HS-5 (cell line): ENCODE measurements at regions not wholly inside any gene's neighbourhood (a gene's known extent, or its start where the extent isn't known, plus 50 kb on each side); places are given as distances from the start of the nearest gene placed in this dataset.
"Not testable (repeated sequence)": the region's sequence is repeated elsewhere in the genome, so short reads cannot be mapped to it uniquely, and the experiment has no call there.

Experiments used
- DNase-seq: peaks from one replicate; pipeline ENCODE4 v3.0.0-alpha.2; 2012; ENCODE audit warnings: low read depth

DNA sequence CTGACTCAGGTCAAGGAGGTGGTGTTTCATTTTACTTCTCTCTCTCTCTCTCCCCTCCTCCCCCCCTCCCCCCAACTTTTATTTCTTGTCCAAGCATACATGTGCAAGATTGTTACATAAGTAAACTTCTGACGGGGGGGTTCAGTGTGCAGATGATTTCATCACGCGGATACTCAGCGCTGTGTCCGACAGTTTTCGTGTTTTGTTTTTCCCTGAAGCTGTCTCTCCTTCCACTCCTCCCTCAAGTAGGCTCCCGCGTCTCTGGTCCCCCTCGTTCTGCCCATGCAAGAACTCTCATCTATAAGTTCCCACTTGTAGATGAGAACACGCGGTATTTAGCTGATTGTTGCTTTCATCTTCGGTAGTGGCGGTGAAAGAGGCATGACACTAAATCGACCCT is 111.0 kb upstream of the ANKRD30BL start:
- DNase-seq = no peak

DNA sequence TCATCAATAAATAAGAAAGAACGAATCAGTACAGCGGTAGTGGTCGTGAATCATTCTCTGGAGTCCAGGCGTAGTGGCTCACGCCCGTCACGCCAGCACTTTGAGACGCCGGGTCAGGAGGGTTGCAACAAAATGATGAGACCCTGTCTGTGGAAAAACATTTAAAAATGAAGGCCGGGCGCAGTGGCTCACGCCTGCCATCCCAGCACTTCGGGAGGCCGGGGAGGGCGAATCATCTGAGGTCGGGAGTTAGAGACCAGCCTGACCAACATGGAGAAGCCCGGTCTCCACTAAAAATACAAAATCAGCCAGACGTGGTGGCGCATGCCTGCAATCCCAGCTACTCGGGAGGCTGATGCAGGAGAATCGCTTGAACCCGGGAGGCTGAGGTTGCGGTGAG is 111.8 kb upstream of the ANKRD30BL start:
- DNase-seq = not testable (repeated sequence)

DNA sequence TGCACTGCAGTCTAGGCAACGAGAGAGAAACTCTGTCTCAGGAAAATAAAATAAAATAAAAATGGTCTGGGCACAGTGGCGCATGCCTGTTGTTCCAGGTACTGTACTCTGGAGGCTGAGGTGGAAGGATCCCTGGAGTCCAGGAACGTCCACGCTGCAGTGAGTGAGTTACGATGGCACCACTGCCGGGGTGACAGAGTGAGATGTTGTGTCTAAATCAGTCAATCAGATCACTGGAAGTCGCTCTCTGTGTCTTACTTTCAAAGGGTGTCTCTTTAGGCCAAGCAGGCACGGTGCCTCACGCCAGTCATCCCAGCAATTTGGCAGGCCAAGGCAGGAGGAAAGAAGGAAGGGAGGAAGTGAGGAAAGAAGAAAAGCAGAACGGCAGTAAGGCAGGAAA is 112.2 kb upstream of the ANKRD30BL start:
- no peak for DNase-seq

DNA sequence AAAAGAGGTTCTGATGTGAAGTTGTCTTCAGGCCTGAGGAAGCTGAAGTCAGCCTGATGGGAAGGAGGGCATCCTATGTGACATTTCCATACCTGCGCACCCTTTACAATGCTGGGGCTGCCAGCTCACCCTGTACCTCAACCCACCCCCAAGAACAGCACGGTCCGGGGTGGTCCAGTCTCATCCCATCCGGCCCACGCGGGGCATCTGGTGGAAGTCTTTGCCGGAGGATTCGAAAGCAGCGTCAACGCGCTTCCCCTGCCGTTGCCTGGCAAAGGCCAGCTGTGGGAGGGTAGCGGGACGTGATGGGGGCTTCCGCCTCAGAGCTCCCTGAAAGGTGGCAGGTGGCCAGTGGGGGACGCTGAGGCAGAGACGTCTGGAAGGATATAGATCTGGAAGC is 113.6 kb upstream of the ANKRD30BL start:
- DNase-seq = no peak

DNA sequence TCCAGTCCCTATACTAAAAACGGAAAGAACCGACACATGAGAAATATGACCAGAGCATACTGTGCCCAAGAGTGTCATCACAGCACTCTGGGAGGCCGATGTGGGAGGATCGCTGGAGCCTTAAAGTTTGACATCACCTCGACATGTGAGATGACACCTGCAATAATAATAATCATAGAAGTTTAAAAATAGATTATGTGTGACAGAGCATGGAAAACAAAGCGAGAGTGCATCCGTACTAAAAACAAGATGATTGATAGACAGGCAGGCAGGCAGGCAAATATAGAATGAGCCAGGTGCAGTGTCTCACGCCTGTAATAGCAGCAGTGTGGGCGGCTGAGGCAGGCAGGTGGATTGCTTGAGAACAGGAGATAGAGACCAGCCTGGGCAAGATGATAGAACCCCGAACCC is 114.8 kb upstream of the ANKRD30BL start:
- DNase-seq = no peak

DNA sequence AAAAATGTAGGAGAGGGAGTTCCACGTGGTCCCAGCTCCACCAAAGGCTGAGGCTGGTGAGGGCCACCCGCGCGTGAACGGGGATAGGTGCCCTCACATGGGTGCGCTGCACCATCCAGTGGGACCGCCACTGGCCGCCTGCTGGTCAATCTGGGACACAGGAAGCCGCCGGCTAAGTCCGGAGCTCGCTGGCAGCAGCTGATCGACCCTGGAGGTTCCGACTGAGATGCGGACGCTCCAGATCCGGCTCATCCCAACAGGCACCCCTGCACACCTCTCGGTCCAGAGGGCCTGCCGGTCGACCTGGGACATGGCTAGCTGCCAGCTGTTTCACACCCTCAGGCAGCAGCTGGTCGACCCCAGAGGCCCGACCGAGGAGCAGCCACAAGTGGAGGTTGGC is 116.5 kb upstream of the ANKRD30BL start:
- no peak for DNase-seq

DNA sequence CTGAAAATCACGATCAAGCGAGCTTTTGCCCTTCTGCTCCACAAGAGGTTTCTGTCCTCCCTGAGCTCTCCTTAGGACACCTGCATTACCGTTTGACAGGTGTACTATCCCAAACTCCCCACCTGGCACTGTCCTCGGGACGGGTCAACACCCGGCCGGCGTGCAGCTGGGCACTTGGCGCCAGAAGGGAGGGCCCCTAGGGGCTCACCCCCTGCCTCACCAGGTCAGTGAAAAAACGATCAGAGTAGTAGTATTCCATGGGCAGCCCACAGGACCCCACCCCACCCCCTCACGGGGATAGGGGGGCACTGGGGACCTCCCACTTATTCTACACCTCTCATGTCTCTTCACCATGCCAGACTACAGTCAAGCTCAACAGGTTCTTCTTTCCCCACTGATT is 117.6 kb upstream of the ANKRD30BL start:
- DNase-seq = no peak

DNA sequence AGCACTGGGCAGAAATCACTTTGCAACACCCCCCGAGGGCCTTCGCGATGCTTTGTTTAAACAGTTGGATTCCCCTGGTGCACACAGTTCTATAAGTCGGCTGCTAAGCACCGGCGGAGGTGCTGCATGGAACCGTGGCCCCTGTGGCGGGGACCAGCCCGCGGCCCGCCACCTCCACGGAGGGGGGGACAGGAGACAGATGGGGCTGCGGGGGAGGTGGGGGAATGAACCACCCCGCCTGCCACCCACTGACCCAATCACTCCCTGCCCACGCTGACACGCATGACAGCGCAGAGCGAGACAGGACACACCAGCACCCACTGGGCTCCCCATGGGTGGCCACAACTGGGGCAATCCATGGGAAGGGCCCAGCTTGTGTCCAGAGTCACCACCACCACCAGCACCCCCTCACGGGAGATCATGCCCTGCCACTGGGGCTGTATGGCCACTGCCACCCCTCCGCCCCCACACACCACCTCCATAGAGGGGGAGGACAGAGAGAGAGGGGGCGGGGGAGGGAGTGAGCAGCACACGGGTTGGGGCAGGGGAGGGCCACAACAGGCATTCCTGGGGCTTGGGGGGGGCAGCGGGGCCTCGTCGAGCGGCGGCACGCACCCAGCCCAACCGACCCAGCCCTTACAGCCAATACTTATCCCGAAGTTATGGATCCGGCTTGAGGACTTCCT is 118.3 kb upstream of the ANKRD30BL start:
- no peak for DNase-seq

DNA sequence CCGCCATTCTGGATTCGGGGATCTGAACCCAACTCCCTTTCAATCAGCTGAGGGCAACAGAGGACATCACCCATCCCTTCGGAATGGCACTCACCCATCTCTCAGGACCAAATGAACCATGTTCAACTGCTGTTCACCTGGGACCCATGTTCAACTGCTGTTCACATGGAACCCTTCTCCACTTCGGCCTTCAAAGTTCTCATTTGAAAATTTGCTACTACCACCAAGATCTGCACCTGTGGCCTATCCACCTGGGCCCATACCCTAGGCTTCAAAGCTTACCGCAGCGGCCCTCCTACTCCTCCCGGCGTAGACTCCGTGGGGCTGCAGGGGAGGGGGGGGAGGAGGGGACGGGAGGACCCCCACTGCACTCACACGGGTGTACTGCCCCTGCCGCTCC is 119.2 kb upstream of the ANKRD30BL start:
- no peak for DNase-seq

DNA sequence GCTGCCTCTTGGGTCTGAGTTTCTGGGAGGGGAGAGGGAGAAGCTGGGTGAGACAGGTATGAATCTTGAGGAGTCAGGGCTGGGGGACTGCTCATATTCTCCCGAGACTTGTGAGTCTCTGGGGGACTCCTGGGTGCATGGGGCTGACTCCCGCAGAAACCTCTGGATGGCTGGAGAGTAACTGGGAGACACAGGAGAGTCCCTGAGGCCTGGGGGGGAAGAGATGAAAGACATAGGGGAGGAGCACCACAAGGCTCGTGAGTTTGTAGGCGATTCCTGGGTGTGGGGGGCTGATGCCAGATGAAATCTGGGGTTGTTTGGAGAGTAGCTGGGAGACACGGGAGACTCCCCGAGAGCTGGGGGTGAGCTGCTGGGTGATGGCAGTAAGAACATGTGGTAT is 120.4 kb upstream of the ANKRD30BL start:
- DNase-seq = not testable (repeated sequence)

DNA sequence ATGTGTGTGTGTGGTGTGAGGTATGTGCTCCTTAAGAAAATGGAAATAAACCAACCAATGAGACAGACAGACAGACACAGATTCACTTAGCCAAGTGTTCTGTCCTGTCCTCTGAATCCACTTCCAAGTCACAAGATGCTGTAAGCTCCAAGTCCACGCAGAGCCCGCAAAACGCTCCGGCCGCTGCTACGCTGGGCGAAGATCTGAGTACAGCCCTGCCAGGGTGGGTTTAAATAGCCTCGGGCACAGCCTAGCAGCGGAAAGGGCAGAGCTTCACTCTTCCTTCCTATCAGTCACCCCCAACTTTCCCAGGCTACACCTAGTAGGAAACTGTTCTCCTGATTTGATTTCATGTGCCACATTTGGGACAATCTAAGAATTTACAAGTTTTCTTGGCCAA is 121.2 kb upstream of the ANKRD30BL start:
- DNase-seq = no peak

DNA sequence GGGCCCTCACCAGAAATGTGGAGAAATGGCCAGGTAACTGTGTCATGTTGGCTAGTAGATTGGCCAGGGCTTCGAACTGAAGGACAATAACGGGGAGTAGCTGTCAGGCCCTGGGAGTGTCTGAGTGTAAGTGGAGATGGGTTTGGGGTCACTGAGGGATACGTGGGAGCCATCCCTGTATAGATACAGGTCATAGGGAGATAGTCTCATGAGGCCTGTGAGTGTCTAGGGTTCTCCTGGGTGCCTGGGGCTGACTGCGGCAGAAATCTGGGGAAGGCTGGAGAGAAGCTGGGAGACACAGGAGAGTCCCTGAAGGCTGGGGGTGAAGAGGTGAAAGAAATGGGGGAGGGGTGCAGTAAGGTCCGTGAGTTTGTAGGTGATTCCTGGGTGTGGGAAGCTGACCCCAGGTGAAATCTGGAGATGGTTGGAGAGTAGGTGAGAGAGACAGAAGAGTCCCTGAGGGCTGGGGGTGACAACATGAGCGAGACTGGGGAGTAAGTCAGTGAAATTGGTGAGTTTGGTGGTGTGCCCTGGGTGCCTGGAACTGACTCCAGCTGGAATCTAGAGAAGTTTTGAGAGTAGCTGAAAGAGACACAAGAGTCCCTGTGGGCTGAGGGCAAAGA is 124.6 kb upstream of the ANKRD30BL start:
- DNase-seq = not testable (repeated sequence)

DNA sequence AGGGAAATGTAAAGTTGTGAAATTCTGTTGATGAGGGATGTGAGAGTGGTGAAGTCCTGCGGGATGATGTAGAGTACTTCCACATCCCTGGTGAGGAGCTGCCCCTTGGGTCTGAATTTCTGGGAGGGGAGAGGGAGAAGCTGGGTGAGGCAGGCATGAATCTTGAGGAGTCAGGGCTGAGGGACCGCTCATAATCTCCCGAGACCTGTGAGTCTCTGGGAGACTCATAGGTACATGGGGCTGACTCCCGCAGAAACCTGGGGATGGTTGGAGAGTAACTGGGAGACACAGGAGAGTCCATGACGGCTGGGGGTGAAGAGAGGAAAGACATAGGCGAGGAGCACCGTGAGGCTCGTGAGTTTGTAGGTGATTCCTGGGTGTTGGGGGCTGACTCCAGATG is 126.2 kb upstream of the ANKRD30BL start:
- not testable (repeated sequence) for DNase-seq

DNA sequence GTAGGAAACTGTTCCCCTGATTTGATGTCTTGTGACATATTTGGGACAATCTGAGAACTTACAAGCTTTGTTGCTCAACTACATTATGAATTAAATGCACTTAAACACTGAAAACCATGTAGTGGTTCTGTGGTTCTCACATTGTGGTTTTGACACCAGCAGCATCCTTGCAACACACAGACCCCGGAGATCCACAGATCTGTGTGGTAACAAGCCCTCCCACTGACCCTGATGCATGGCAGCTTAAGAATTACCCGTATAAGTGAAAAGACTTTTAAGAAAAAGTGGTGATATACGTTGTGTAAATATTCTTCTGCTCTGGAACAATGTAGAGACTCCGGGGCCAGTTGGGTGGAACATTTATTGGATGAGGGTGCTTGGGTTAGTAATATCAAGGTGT is 127.4 kb upstream of the ANKRD30BL start:
- not testable (repeated sequence) for DNase-seq

DNA sequence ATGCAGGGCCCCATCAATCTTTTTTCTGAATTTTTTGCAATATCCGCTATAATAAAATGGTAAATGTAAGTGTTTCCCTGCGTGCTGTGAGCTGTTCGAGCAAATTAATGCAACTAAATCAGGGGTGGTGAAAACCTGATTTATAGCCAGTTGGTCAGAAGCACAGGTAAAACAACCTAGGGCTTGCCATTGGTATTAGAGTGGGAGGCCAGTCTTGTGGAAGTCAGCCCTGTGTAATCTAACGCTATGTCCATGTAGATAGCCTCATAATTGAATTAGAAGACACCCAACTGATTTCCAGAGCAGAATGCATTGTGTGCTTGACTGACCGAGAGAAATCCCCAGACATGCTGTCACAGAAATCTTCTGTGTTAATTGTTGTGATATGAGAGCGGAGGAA is 126.8 kb upstream of the GPR39 start:
- DNase-seq = not testable (repeated sequence)

DNA sequence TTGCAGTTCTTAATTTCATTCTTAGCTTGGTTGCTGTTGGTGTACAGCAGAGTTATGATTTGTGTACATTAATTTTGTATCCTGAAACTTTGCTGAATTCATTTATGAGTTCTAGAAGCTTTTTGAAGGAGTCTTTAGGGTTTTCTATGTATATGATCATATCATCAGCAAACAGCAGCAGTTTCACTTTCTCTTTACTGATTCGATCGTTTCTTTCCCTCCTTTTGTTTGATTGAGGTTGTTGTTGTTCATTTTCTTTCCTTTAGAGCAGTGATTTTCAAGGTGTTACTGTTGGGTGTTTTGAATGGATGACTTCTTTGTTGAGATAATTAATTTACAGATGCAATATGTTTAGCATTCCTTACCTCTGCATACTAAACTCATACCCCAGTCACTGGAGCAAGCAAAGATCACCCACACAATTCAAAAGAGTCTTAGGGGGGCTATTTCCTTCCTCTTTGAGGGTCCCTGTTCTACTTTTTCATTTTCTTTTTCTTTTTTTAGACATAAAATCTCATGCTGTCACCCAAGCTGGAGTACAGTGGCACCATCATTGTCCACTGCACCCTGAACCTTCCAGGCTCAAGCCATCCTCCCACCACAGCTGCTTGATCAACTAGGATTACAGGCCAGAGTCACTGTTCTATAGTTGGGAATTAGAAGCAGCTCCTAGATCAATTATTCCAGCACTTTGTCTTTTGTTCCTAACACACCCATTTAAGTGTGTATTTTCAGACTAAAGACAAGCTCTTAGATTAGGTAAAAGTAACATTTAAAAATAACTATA is 115.8 kb upstream of the GPR39 start:
- DNase-seq = not testable (repeated sequence)

DNA sequence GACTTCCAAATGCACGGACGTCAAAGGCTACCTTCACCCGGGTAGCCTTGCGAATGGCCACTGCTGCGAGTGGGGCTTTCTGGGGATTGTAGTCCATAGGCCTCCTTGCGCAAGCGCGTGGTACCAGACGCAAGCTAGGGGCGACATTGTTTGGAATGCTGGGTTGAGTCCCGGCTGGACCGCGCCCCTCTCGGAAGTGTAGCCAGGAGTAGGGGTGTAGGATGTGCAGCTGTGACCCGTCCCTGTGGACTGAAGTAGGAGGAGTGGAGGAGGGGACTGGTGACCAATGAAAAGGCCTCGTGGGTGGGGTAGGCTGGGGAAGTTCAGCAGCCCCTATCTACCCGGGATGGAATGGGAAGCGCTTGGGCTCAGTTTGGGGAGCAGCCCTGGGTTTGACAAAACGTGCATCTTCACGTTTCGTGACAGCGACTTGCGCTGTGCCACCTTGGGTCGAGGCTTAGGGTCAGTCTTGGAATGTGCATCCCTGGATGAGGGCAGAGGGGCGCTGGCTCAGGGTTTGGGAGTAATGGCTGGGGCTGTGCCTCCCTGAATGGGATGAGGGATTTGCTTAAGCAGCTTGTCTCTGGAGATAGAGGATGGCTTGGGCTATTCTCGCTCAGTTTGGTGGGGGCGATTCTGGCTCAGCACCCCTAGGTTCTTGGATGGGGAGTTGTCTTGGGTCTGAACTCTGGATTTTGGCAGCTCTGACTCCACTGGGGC is 111.8 kb upstream of the GPR39 start:
- not testable (repeated sequence) for DNase-seq

DNA sequence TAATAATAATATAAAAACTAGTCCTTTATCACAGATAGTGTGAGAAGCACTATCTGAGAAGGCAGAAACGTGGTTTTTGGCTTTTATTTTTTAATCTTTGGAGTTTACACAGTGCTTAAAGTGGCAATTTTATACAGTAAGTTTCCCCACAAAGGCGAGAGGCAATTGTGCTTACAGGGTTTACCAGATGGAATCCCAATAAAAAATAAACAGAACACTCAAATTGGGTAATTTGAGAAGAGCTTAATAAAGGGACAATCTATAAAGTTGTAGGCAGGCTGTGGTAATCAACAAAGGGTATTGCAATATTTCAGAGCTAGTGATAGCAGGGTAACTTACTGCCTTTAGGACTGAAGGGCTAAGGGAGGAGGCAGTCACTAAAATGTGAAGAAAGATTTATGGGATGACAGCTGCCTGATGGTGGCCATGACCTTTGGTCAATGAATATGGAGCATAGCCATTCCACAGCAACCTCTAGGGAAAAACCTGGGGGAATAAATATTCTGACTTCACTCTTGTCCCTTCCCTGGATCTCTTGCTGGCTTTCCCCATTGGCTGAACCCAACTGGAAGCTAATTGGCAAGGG is 108.9 kb upstream of the GPR39 start:
- not testable (repeated sequence) for DNase-seq

DNA sequence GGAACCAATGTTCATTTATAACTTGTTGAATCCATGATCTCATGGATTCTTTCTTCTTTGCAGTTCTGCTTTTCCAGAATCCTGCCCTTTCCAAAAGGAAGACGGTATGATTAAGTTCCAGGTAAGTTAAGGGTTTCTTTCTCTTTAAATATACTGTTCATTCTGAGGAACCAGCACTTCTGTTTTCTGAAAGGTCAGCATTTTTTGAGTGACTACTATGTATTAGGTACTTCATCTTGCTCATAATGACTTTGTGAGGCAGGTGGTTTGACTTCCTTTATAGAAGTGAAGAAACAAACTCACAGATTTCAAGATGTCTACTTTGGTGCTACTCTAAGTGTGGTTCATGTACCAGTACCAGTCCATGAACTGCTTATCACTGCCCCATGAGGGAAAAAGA is 107.4 kb upstream of the GPR39 start:
- DNase-seq = not testable (repeated sequence)

DNA sequence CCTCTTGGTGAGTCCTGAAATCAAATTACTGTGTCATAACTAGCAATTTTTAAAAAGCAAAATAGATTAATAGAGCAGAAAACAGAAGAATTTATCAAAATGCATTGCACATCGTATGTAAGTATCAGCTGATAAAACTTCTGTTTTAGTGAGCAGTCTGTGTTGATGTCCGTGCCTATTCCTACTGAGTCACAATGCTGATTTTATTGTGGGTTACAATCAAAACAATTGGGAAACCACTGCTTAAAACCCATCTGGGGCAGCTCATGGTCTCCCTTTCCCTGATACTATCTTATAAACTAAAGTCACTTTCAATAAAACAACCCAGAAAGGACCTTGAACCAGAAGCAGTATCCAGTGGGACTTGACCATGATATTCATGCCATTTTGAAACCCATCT is 101.1 kb upstream of the GPR39 start:
- DNase-seq = not testable (repeated sequence)

DNA sequence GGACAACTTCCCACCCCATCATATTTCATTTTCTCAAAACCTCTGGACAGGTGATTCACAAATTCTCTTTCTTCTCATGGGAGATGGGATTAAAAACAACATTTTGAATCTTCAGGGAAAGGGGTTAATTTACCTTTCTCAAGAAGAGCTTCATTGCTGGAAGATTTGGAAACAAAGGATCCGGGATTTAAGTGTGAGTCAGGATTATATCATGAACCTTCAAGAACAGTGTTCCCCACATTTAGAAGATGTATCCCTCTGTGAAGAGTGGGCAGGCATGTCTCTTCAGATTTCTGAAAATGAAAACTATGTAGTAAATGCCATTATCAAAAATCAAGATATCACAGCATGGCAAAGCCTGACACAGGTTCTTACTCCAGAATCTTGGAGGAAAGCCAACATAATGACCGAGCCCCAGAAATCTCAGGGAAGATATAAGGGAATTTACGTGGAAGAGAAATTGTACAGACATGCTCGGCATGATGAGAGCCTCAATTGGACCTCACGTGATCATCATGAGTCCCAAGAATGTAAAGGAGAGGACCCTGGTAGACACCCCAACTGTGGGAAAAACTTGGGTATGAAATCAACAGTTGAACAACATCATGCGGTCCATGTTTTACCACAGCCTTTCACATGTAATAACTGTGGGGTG is 99.5 kb upstream of the GPR39 start:
- DNase-seq = not testable (repeated sequence)

DNA sequence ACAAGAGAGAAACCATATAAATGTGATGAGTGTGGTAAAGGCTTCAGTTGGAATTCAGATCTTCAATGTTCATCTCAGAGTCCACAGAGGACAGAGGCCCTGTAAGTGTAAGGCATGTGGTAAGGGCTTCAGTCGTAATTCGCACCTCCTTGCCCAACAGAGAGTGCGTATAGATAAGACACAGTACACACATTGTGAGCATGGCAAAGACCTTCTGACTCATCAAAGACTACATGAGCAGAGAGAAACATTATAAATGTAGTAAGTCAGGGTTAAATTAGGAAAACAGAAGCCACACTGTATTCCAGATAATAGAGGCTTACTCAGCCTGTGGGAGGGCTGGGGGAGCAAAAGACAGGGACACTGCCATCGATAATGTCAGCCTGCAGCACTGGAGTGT is 98.1 kb upstream of the GPR39 start:
- not testable (repeated sequence) for DNase-seq
